ENCODE measurements at regions not wholly inside any gene's neighbourhood (a gene's known extent, or its start where the extent isn't known, plus 50 kb on each side); places are given as distances from the start of the nearest gene placed in this dataset.
"Not testable (repeated sequence)": the region's sequence is repeated elsewhere in the genome, so short reads cannot be mapped to it uniquely, and the experiment has no call there.

- DNase-seq: no peak
Measured at GRCh38 chr2:58727981-58728656, 487.0 kb upstream of the FANCL start.

DNA sequence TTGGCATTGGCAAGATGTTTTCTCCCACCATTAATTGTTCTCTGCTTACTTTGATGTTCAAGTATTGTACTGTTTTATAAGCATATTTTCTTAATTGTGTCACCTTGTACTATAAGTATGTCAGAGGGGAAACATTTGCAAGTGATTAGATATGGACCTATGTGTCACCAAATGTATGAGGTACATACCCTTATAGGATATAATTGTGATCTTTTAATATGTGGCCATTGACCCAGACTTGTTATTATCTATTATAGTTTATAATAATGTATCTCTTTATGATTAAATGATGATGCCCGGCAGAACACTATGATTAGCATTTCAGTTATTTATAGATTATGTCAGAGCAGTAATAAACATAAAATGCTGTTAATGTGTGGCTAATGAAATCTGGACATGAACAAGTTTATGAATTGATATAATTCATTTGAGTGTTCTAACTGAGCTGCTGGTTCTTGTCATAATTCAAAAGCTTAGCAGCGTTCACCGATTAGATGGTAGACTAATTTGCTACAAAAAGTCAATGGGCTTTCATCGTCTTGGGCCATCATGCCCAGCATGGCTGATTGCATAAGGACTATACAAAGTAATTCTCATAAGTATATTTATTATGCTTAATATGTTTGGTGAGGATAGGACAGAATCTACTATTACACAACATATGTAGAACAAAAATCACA is 480.9 kb upstream of the FANCL start:
- DNase-seq: no peak

GRCh38 chr2:58720770-58721697 is 479.9 kb upstream of the FANCL start:
- DNase-seq: no peak

- no peak for DNase-seq
Measured at GRCh38 chr2:58720033-58720769, 479.1 kb upstream of the FANCL start.

DNA sequence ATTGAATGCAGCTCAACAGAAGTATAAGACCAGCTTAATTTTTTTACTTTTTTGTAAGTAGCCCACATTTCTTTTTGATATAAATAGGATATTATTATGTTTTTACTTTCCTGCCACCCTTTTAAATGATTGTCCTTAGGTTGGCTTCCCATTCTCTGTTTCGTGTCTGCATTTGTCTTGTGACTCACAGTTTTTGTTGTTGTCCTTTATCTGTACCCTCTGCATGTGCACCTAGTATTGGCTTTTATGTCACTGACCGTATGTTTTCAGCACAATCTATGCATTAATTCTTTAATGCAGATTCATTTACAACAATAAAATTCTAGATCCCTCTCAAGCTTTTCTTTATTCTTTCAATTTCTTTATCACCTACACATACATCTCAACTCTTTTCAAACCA is 474.2 kb upstream of the FANCL start:
- DNase-seq: no peak

DNA sequence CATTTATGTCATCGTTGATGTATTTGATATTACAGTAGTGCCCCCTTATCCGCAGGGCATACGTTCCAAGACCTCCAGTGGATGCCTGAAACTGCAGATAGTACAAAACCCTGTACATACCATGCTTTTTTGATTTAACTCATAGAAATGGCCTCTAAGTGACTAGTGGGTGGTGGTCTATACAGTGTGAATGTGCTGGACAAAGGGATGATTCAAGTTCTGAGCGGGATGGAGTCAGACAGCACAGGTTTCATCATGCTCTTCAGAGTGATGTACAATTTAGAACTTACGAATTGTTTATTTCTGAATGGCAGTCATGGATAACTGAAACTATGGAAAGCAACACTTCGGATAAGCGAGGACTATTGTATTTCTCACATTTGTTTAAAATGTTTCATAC is 473.1 kb upstream of the FANCL start:
- no peak for DNase-seq

GRCh38 chr2:58710795-58711279 is 469.7 kb upstream of the FANCL start:
- DNase-seq: no peak

- DNase-seq: no peak
Measured at GRCh38 chr2:58709687-58710354, 468.7 kb upstream of the FANCL start.

GRCh38 chr2:58709274-58709673 is 468.1 kb upstream of the FANCL start:
- DNase-seq: no peak

DNA sequence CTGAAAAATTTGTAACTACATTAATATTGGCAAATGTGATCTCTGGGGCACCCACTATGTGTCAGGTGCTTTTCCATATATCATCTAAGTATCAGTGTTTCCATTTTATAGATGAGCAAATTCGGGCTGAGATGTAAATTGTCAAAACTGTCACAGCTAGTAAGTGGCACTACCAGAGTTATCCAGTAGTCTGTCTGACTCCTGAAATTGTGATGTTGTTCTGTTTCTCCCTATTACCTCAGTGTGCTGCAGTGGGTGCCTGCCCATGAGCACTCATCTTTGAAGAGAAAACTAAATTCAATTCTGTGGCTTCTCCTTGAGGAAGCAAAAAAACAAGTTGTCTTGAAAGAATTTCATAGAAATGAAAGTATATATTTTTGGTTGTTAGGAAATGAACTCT is 467.4 kb upstream of the FANCL start:
- no peak for DNase-seq

DNA sequence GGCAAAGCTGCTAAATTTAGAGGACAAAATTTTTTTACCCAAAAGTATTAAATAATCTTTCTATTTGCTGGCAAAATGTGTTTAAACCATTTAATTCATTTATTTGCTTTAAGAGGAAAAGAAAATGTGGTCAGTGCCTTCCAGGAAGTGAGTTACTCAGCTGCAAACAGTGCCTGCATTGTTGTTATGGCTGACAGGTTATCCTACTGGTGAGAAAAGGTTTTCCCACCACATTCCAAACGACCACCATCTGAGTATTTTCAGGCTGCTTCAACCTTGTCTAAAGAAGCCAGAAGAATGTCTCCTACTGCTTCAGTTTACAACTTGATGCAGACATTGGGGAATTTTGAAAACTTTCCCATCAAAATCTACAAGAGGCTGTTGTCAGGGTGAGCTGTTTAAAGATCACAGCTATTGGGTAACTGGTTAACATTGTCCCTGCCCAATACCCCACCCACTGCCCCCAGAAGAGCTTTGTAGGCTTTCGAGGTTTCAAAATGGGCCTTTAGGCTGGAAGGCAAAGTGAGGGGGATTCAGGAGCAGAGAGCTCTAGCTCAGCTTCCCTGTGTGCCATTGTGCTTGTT is 461.3 kb upstream of the FANCL start:
- no peak for DNase-seq

GRCh38 chr2:58701688-58702301 is 460.7 kb upstream of the FANCL start:
- no peak for DNase-seq

- no peak for DNase-seq
Measured at GRCh38 chr2:58700591-58700990, 459.5 kb upstream of the FANCL start.

- no peak for DNase-seq
Measured at GRCh38 chr2:58699411-58699810, 458.3 kb upstream of the FANCL start.

GRCh38 chr2:58698620-58699019 is 457.5 kb upstream of the FANCL start:
- DNase-seq: no peak

- not testable (repeated sequence) for DNase-seq
Measured at GRCh38 chr2:58694114-58694513, 453.0 kb upstream of the FANCL start.

GRCh38 chr2:58691041-58691440 is 449.9 kb upstream of the FANCL start:
- not testable (repeated sequence) for DNase-seq

DNA sequence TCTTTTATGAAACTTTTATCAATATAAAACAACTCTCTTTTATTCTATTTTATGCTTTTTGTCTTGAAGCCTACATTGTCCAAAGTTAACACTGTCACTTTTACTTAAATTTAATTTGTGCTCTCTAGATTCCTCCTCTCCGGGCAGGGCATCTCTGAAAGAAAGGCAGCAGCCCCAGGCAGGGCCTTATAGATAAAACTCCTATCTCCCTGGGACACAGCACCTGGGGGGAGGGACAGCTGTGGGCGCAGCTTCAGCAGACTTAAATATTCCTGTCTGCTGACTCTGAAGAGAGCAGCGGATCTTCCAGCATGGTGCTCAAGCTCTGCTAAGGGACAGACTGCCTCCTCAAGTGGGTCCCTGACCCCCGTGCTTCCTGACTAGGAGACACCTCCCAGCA is 447.7 kb upstream of the FANCL start:
- no peak for DNase-seq

DNA sequence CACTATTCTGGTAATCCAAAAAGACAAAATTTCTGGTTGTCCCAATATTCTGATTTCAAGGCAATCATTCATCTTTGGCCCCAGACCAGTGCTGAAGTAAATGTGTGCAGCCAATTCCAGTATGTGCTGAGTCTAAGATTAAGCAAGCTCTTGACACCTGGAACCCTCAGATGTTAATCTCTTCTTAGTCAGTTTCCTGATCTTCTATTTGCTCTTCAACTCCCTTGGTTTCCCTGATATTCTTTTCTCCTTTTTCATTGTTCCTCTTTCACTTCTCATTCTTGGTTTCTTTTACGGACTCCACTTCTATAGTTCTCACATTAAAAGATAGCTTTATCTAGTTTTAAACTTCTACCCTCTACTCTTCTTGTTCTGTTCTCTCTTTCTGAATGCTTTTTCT is 445.7 kb upstream of the FANCL start:
- no peak for DNase-seq

- DNase-seq: no peak
Measured at GRCh38 chr2:58680755-58681310, 439.7 kb upstream of the FANCL start.

- no peak for DNase-seq
Measured at GRCh38 chr2:58677748-58678147, 436.6 kb upstream of the FANCL start.

Measured in activated T-cell treated with anti-CD3 and anti-CD28 coated beads for 4 hours (primary cell).